H1 (cell line): ENCODE measurements at regions not wholly inside any gene's neighbourhood (a gene's known extent, or its start where the extent isn't known, plus 50 kb on each side); places are given as distances from the start of the nearest gene placed in this dataset.
"Not testable (repeated sequence)": the region's sequence is repeated elsewhere in the genome, so short reads cannot be mapped to it uniquely, and the experiment has no call there.

Experiments
- CTCF ChIA-PET: fragments of 300-600 bp; sonication (Branson Sonifier 250); formaldehyde crosslinking; loops from one replicate; lab custom pipeline; 2021; ENCODE audit not compliant: partially characterized antibody; lab: Charles Lee
- POLR2A ChIA-PET: fragments of 300-600 bp; sonication (Branson Sonifier 250); formaldehyde crosslinking; loops from one replicate; lab custom pipeline; 2021; ENCODE audit warnings: inconsistent platforms; ENCODE audit not compliant: partially characterized antibody; lab: Charles Lee
- DNase-seq, 2 experiments: peaks; one replicate each; pipeline versions ENCODE4 v3.0.0 to v3.0.0-alpha.2; 2010 to 2022; ENCODE audit warnings: low spot score in 2 of 2, low read depth in 1 of 2, mixed read lengths in 1 of 2
- FAIRE-seq: peaks from 2 replicates; lab custom pipeline; 2011; peaks lifted over from hg19 to GRCh38; lab: Jason Lieb, UNC
- H2AFZ ChIP-seq: 2 replicates; pipeline ENCODE4 v1.8.1; 2012; ENCODE audit warnings: low read length, inconsistent platforms
- H2AK5ac ChIP-seq: 2 replicates; pipeline ENCODE4 v1.6.1; 2013; ENCODE audit warnings: low read depth, low read length
- H2BK120ac ChIP-seq: replicated peaks from 2 replicates; pipeline ENCODE3; 2013; ENCODE audit warnings: low read depth, low read length, inconsistent platforms
- H2BK12ac ChIP-seq: 2 replicates; pipeline ENCODE4 v1.6.1; 2013; ENCODE audit warnings: low read depth, low read length
- H2BK15ac ChIP-seq: 2 replicates; pipeline ENCODE4 v1.6.1; 2013; ENCODE audit warnings: low read length
- H2BK20ac ChIP-seq: 2 replicates; pipeline ENCODE4 v1.6.1; 2013; ENCODE audit warnings: low read length
- H2BK5ac ChIP-seq: 2 replicates; pipeline ENCODE4 v1.6.1; 2013; ENCODE audit warnings: low read depth, low read length
- H3K14ac ChIP-seq: 2 replicates; pipeline ENCODE4 v1.6.1; 2013; ENCODE audit warnings: inconsistent platforms; ENCODE audit not compliant: insufficient read length
- H3K18ac ChIP-seq: 2 replicates; pipeline ENCODE4 v1.6.1; 2013; ENCODE audit warnings: low read length; ENCODE audit errors: extremely low read depth
- H3K23ac ChIP-seq: 2 replicates; pipeline ENCODE4 v1.6.1; 2013; ENCODE audit warnings: inconsistent platforms; ENCODE audit not compliant: insufficient read length
- H3K23me2 ChIP-seq: 2 replicates; pipeline ENCODE4 v1.6.1; 2013; ENCODE audit warnings: low read depth, low read length
- H3K27ac ChIP-seq: 2 replicates; pipeline ENCODE4 v1.6.1; 2011; ENCODE audit warnings: low read depth, low read length, inconsistent platforms
- H3K27me3 ChIP-seq, 4 experiments: replicated peaks in 1 of 4; 1 replicate in 1 of 4; 2 replicates in 3 of 4; pipeline versions ENCODE4 v1.6.1 to v1.8.1; 2011 to 2013; ENCODE audit warnings: low read length in 3 of 4, mild to moderate bottlenecking in 3 of 4, inconsistent platforms in 2 of 4, mixed read lengths in 2 of 4, moderate library complexity in 1 of 4; ENCODE audit not compliant: control insufficient read depth in 3 of 4, insufficient read depth in 3 of 4; ENCODE audit errors: extremely low read depth in 1 of 4
- H3K36me3 ChIP-seq, 4 experiments: 2 replicates each; pipeline versions ENCODE4 v1.6.1 to v1.8.1; 2011 to 2013; ENCODE audit warnings: mild to moderate bottlenecking in 4 of 4, low read length in 3 of 4, moderate library complexity in 2 of 4, control low read depth in 1 of 4, inconsistent platforms in 1 of 4; ENCODE audit not compliant: insufficient read depth in 4 of 4, control insufficient read depth in 2 of 4
- H3K4ac ChIP-seq: replicated peaks from 2 replicates; pipeline ENCODE3; 2013; ENCODE audit warnings: low read length, low read depth, mixed read lengths, inconsistent platforms; ENCODE audit not compliant: insufficient read length
- H3K4me1 ChIP-seq, 4 experiments: replicated peaks in 1 of 4; 1 replicate in 1 of 4; 2 replicates in 3 of 4; pipeline versions ENCODE4 v1.6.1 to v1.8.1; 2011 to 2013; ENCODE audit warnings: low read length in 3 of 4, inconsistent platforms in 2 of 4, mixed read lengths in 1 of 4; ENCODE audit not compliant: insufficient read depth in 4 of 4, control insufficient read depth in 3 of 4
- H3K4me2 ChIP-seq, 2 experiments: 2 replicates each; pipeline versions ENCODE4 v1.6.1 to v1.8.1; 2011 to 2013; ENCODE audit warnings: low read depth in 2 of 2, low read length in 2 of 2, control low read depth in 1 of 2, inconsistent platforms in 1 of 2, mild to moderate bottlenecking in 1 of 2; ENCODE audit not compliant: insufficient read depth in 1 of 2
- H3K4me3 ChIP-seq, 4 experiments: fragments of 200-600, 300-600 bp in 1 of 4; sonication (generic), shearing (Covaris generic), sonication (Bioruptor Twin) in 1 of 4; 2 replicates each; pipeline versions ENCODE4 v1.5.1 to v1.8.1; 2011 to 2016; ENCODE audit warnings: low read length in 4 of 4, low read depth in 3 of 4, control low read depth in 2 of 4, inconsistent platforms in 2 of 4, mild to moderate bottlenecking in 2 of 4, mixed read lengths in 1 of 4, moderate library complexity in 1 of 4; ENCODE audit not compliant: insufficient read depth in 2 of 4; ENCODE audit errors: extremely low read depth in 1 of 4
- H3K56ac ChIP-seq: replicated peaks from 2 replicates; pipeline ENCODE3; 2013; ENCODE audit warnings: low read depth, mild to moderate bottlenecking, mixed read lengths, low read length, inconsistent platforms; ENCODE audit not compliant: insufficient read length
- H3K79me1 ChIP-seq: 2 replicates; pipeline ENCODE4 v1.6.1; 2013; ENCODE audit warnings: low read depth, low read length, control low read depth
- H3K79me2 ChIP-seq, 2 experiments: 2 replicates each; pipeline versions ENCODE4 v1.6.1 to v1.8.1; 2012 to 2013; ENCODE audit warnings: low read length in 2 of 2, mild to moderate bottlenecking in 2 of 2, inconsistent platforms in 1 of 2; ENCODE audit not compliant: insufficient read depth in 2 of 2, control insufficient read depth in 1 of 2
- H3K9ac ChIP-seq, 4 experiments: replicated peaks in 1 of 4; 1 replicate in 1 of 4; 2 replicates in 3 of 4; pipeline versions ENCODE4 v1.6.1 to v1.8.1; 2011 to 2013; ENCODE audit warnings: low read depth in 3 of 4, low read length in 3 of 4, control low read depth in 2 of 4, mild to moderate bottlenecking in 2 of 4, moderate library complexity in 2 of 4, inconsistent platforms in 1 of 4; ENCODE audit errors: extremely low read depth in 1 of 4
- H3K9me3 ChIP-seq, 2 experiments: 2 replicates each; pipeline versions ENCODE4 v1.6.1 to v1.8.1; 2012 to 2013; ENCODE audit warnings: mild to moderate bottlenecking in 2 of 2, moderate library complexity in 2 of 2, control low read depth in 1 of 2, inconsistent platforms in 1 of 2, low read depth in 1 of 2, low read length in 1 of 2, mixed read lengths in 1 of 2; ENCODE audit not compliant: insufficient read depth in 2 of 2
- H4K20me1 ChIP-seq, 2 experiments: replicated peaks in 1 of 2; 2 replicates each; pipeline versions ENCODE3 to v1.8.1; 2011 to 2013; ENCODE audit warnings: inconsistent platforms in 2 of 2, low read length in 2 of 2, mild to moderate bottlenecking in 1 of 2; ENCODE audit not compliant: insufficient read depth in 2 of 2, control insufficient read depth in 1 of 2
- H4K5ac ChIP-seq: 2 replicates; pipeline ENCODE4 v1.6.1; 2013; ENCODE audit warnings: low read length, low read depth, mixed read lengths, inconsistent platforms; ENCODE audit not compliant: insufficient read length
- H4K8ac ChIP-seq: 2 replicates; pipeline ENCODE4 v1.8.0; 2013; ENCODE audit warnings: mild to moderate bottlenecking, moderate library complexity, low read length, inconsistent platforms; ENCODE audit not compliant: insufficient read depth; ENCODE audit errors: extremely low read depth
- H4K91ac ChIP-seq: replicated peaks from 2 replicates; pipeline ENCODE3; 2013; ENCODE audit warnings: low read length, mixed read lengths, inconsistent platforms; ENCODE audit not compliant: insufficient read length
- WGBS, 2 experiments: shearing (Covaris generic) in 1 of 2; methylation state at CpG; one replicate each; pipeline versions ENCODE4 v1.1.6 to v1.1.7; 2013 to 2015; ENCODE audit warnings: low lambda C conversion rate in 2 of 2, mixed read lengths in 2 of 2, inconsistent platforms in 1 of 2, low coverage in 1 of 2, missing lambda C conversion rate in 1 of 2; ENCODE audit not compliant: insufficient replicate concordance in 2 of 2, insufficient coverage in 1 of 2, insufficient read length in 1 of 2; ENCODE audit errors: extremely low coverage in 1 of 2, missing lambda C conversion rate in 1 of 2; 5-methylcytosine and 5-hydroxymethylcytosine counted together

- H2BK20ac ChIP-seq, H4K5ac ChIP-seq, H3K79me2 ChIP-seq, H3K23me2 ChIP-seq, H3K4me3 ChIP-seq, H4K8ac ChIP-seq, DNase-seq, H3K4ac ChIP-seq, H3K79me1 ChIP-seq, H3K56ac ChIP-seq, POLR2A ChIA-PET, H2AK5ac ChIP-seq, H2BK120ac ChIP-seq, H3K4me1 ChIP-seq, H3K9ac ChIP-seq, H4K20me1 ChIP-seq, H2BK12ac ChIP-seq, H3K4me2 ChIP-seq, H2BK5ac ChIP-seq, H3K9me3 ChIP-seq, H3K14ac ChIP-seq, H3K18ac ChIP-seq, H2BK15ac ChIP-seq, FAIRE-seq, H3K36me3 ChIP-seq, H3K27ac ChIP-seq, H4K91ac ChIP-seq, H2AFZ ChIP-seq, H3K23ac ChIP-seq, H3K27me3 ChIP-seq, CTCF ChIA-PET: not testable (repeated sequence)
- WGBS, 2 experiments = 83% methylated on average over 5 of the region's 19 CpGs; no CpG with 5 or more reads in 1 of the 2 experiments
Measured at GRCh38 chr3:195665311-195665710, 55.5 kb upstream of the MUC20 start.

- FAIRE-seq, H3K4me2 ChIP-seq: not testable (repeated sequence)
- WGBS, 2 experiments = 94% methylated on average over 12 of the region's 12 CpGs; no CpG with 5 or more reads in 1 of the 2 experiments
Measured at GRCh38 chr3:195664131-195664530, 56.6 kb upstream of the MUC20 start.

More at GRCh38 chr3:195664131-195664530, 56.6 kb upstream of the MUC20 start:
- H3K27me3 ChIP-seq, H3K79me1 ChIP-seq, H3K18ac ChIP-seq, H3K56ac ChIP-seq, H2BK120ac ChIP-seq, H3K23me2 ChIP-seq, CTCF ChIA-PET, H3K23ac ChIP-seq, POLR2A ChIA-PET, H2BK5ac ChIP-seq, H2AFZ ChIP-seq, H3K9ac ChIP-seq, H3K9me3 ChIP-seq, H3K4me1 ChIP-seq, H3K4me3 ChIP-seq, H2BK12ac ChIP-seq, H4K5ac ChIP-seq, DNase-seq, H3K36me3 ChIP-seq, H2AK5ac ChIP-seq, H4K8ac ChIP-seq, H4K91ac ChIP-seq, H4K20me1 ChIP-seq, H2BK20ac ChIP-seq, H3K27ac ChIP-seq, H3K4ac ChIP-seq, H3K14ac ChIP-seq, H2BK15ac ChIP-seq, H3K79me2 ChIP-seq: not testable (repeated sequence)
